DMS79 (cell line): ENCODE measurements at regions not wholly inside any gene's neighbourhood (a gene's known extent, or its start where the extent isn't known, plus 50 kb on each side); places are given as distances from the start of the nearest gene placed in this dataset.

Source experiments
- DNase-seq: peaks from one replicate; lab custom pipeline; 2025; lab: John Stamatoyannopoulos, UW

DNA sequence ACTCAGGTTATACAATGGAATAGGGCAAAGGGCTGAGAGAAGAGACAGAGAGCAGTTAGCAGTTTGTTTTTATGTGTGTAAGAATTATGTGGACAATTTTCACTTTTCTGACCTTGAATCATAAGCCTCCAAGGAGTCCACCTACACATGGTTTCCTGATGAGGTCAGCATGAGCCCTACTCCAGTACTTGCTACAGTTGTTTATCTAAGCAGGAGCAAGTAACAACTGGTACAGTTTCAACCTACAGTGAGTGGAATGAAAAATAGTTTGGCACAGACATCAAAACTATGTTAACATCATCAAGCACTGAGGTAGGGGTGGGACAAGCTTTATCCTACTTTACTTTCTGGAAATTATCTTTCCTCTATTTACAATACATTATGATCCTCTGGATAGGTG lies 426.7 kb upstream of the ID4 start:
- DNase-seq = no peak

DNA sequence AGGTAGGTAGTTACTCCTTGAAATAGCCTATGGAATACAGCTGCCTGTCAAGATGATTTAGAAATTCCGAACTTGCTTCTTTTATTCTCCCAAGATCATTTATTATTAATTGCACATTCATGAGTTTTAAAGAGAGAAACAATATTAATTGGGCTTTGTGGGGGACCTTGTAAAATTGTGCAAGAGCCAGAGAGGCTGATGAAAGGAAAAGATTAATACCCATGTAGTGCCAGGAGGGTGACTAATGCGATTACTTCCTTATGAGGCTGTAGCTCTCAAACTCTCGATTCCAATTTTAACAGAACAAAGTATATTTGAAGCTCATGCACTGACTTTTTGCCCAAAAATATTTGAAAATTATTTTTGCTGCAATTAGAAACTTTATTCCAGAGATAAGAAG lies 423.8 kb upstream of the ID4 start:
- no peak for DNase-seq

DNA sequence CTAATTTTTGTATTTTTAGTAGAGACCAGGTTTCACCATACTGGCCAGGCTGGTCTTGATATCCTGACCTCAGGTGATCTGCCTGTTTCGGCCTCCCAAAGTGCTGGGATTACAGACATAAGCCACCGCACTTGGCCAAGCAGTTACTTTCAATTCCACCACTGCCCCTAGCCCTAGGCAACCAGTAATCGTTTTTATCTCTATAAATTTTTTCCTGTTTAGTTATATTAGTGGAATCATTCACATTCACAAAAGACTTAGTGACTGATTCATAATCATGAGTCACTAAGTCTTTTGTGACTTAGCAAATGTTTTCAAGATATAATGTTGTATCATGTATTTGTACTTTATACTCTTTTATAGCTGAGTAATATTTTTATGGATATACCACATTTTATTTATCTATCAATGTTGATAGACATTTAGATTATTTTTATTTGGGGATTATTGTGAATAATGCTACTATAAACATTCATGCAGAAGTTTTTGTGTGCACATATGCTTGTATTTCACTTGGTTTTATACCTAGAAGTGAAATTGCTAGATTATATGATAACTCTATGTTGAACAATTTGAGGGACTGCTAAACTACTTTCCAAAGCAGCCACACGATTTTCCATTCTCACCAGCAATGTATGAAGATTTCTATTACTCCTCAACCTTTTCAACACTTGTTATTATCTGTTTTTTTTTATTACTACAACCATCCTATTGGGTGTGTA lies 421.4 kb upstream of the ID4 start:
- no peak for DNase-seq

DNA sequence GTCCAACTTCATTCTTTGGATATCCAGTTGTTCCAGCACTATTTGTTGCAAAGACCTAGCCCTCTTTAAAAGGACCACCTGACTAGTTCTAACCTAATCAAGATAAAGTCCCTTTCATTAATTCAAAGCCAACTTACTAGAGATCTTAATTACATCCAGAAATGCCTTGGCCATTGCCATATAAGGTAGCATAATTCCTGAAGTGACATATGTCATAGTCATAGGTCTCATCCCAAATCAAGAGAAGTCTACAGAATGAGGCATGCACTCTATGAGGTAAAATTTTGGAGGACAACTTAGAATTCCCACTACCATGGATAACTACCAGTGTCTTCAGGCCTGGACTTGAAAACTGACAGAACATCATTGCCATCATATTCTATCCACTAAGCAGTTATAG lies 420.4 kb upstream of the ID4 start:
- no peak for DNase-seq

DNA sequence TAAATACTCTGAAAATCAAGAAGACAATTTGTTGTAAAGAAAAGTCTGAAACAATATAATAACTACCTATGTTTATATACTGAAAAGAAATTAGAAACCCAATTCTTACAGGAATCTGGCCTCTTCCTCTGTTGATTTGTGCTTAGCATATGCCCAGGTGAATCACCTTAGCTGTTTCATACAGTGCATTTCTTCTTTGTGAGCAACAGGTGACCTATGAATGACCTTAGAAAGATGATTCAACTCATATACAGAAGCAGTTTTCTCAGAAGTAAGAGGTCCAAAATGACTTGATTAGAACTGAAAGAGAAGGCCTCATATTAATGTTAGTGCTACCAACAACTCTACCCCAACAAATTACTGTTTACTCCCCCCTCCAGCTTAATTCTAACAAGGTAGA lies 419.5 kb upstream of the ID4 start:
- DNase-seq = no peak

DNA sequence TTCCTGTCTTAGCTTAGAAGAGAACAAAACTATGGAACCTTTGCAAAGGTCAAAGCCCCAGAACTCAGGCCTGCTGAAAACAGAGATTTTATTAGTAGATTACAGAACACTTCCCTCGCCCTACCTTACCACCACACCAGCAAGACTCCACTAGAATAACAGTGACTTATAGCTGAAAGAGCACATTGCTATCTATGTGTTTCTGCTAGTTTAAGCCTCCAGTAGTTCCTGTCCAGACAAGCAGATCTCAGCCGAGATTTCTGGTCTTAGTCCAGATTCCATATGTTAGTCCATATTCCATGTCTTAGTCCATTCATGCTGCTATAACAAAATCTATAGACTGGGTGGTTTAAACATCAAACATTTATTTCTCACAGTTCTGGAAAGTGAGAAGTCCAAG lies 412.3 kb upstream of the ID4 start:
- DNase-seq = no peak

DNA sequence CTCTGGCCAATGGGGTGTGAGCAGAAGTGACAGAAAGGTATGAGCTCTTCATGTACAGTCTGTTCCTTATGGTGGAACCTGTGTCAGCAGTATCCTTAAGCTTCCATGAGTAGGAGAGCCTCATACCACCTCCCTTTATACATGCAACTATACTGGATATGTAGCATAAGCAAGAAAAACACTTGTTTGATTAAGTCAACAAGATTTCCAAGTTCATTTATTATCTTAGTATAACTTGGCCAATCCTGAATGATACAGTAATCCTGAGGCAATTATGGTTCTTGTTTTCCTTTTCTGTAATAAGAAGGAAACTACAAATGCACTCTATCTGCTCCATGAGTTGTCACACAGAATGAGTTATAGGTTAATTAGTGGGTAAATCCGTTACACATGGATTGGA lies 409.6 kb upstream of the ID4 start:
- no peak for DNase-seq

DNA sequence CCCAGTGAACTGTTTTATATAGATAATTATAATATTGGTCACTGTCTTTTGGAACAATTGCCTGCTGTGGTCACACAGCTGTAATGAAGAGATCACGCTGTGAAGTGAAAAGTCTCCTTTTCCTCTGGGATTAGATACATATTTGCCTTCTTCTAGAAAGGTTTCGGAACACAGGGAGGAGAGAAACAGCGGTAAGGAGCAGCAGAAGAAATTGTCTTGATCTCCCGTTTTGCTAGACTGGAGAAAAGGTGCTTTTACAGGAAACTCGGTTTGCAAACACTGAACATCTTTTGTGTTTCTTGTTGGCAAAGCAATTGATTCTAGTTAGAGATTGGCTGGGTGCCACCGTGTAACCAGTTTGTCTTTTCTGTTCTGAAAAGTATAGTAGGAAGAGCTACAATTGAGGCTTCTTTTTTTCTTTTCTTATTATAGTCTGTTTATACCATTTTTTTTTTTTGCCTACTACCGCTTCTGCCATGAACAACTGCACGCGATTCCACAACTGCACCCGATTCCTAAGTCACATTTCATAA lies 404.1 kb upstream of the ID4 start:
- DNase-seq = peak; percentile 69

DNA sequence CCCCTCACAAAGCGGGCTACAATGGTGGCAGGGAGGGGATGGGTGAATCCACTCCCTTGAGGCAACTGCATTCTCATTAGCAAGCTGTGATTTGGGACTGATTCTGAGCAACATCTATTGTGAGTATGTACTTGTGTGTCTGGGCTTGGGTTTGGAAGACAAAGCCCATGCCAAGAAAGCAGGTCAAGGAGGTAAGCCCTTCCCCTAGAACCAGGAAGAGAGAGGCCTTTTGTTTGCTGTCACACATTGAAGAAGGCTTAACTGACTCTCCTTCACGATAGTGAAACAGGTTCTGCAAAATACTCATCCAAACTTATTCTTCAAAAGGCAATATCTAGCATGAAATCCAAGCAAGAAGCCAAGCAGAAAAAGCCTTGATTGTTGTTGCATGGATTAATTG lies 403.1 kb upstream of the ID4 start:
- DNase-seq = peak; percentile 89

DNA sequence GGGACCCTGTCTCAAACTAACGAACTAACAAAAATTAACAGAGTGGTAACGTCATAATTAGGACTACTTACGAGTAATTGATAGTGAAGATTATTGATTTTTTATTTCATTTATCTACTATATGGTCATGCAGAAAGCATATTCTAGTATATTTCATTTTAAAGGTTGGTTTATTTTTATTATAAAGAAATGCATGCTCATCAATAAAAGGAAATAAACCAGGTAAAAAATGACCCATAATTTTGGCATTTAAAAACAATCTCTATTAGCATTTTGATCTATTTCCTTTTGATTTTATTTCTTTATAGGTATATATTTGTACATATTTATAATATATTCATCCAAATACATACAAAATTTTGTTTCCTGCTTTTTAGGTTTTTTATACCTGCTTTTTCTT lies 401.4 kb upstream of the ID4 start:
- DNase-seq = no peak

DNA sequence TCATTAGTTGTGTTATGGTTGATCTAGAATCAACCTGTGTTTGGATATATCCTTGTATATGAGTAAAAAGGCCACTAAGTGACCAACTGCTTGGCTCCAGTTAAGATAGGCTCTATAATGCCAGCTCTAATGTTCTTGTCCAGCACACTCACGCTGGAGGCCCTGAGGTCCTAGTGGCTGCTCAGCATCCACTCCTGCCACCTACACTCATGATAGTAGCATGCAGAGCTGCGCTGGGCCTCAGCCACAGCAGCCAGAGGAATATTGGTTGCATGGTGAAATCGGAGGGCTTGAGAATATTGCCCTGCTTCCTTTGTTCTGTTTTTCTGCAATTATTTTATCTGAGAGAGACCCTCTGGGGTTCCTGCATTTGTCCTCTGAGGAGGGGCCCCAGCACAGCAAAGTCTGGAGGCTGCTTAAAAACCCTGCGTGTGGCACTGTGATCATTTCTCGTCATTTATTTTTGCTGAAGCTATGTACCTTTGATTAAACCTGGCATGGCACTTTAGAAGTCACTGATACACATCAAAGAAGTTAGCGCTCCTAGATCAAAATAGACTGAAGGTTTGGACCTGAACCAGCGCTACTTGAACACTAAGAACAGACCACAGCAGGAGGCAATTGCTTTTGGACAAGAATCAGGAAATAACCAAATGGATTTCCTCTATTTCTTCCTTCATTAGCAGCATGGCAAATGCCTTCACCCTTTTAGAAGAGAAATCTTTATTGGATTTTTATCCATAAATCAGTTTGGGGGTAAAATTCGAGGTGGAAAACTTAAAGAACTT lies 398.4 kb upstream of the ID4 start:
- DNase-seq = peak; percentile 68

DNA sequence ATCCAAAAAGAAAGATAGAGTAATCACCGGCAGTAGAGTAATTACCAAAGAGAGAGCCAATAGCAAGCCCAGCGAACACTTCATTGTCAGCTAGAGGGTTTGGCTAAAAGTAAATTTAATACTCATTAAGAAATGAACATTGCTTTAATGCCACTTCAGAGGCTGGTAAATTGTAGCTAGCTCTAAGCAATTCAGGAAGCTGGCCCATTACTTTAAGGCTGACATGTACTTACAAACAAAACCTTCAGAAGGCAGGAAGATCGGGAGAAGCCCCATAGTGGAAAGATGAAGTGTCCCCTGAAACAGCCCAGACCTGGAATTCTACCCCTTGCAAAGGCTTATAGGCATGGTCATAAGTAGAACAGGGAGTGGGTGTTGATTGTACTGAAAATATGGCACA lies 396.6 kb upstream of the ID4 start:
- peak; percentile 87 for DNase-seq

DNA sequence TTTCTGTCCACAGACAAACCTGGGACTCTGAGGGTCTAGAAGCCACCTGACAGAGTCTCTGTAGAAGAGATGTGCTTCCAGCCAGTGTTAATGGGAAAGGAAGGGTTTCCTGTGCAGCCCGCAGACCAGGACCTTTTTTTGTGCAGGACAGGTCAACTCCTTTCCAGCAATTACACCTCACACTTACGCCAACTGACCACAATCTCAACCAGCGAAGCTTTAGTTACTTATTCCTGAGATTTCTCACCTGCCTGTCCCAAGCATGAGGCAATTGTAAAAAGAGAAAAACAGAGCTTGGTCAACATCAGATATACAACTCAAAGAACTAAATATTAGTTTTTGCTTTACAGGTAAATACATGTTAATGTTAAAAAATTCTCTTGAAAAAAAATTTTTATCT lies 393.8 kb upstream of the ID4 start:
- no peak for DNase-seq

DNA sequence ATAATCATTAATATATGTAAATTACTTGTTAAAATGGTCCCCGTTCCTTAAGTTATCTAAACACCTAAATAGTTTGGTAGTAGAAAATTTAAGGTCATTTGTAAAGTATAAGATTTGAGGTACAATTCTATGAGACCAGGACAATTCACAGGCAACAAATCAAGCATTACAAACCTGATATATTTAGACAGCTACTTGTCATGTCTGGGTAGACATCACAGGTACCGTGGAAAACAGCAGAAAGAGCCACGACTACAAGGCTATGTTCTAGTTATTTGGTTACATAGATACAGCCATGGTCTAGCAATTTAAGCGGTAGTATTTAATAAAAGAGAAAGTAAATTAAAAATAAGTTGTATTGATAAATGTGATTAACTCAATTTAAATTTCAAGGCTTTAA lies 393.1 kb upstream of the ID4 start:
- DNase-seq = no peak

DNA sequence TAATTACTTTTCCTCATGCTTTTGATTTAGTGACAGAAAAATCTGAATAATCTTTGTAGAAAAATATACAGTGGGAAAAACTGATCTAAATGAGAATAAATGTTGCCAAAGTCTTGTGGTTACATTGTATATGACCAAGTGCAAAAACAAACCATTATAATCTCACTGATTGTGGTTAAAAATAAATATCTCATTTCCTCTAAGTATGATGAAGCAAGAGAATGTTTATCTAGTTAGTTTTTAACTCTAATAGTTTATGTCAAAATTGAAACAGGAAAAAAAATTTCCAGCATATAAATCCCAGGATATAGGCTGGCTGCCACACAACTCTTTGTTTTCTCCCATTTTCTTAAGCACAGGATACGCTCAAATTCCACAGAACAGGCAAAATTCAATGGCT lies 392.7 kb upstream of the ID4 start:
- no peak for DNase-seq

DNA sequence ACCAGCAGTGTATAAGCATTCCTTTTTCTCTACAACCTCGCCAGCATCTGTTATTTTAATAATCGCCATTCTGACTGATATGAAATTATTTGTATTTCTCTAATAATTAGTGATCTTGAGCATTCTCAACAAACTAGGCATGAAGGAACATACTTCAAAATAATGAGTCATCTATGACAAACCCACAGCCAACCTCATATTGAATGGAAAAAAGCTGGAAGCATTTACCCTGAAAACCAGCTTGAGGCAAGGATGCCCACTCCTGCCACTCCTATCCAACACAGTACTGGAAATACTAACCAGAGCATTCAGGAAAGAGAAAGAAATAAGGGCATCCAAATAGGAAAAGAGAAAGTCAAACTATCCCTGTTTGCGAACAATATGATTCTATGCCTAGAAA lies 390.6 kb upstream of the ID4 start:
- no peak for DNase-seq

DNA sequence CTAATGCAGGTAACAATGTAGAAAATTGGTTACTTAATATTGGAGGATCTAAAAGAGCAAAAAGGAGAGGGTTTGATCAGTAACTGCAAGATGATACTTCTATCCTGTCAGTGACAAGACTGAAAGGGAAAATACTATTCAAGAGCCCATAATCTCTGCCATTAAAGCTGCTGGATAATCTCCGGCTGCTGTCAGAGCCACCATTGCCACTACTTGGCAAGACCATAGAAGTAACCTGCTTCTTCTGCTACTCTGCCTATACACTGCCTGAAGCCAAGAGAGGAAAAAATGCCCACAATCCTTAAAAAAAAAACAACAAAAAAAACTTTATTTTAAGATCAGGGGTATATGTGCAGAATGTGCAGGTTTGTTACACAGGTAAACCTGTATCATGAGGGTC lies 386.5 kb upstream of the ID4 start:
- no peak for DNase-seq

DNA sequence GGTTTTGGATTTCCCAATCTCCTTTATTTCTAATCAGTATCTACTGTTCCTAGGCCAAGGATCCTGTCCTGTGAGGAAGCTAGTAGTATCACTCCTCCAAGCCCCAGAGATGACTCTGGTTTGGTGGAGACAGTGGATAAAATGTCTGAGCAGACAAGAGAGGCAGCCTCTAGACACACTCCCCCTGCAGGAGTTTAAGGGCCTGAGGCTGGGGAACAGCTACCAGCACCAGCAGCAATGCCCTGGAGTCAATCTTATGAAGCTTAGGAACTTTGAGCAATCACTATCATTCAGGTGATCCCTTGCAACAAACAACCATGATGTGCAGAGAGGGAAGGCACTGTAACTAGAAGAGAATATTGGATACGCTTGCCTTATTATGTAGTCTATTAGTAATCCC lies 384.7 kb upstream of the ID4 start:
- no peak for DNase-seq

DNA sequence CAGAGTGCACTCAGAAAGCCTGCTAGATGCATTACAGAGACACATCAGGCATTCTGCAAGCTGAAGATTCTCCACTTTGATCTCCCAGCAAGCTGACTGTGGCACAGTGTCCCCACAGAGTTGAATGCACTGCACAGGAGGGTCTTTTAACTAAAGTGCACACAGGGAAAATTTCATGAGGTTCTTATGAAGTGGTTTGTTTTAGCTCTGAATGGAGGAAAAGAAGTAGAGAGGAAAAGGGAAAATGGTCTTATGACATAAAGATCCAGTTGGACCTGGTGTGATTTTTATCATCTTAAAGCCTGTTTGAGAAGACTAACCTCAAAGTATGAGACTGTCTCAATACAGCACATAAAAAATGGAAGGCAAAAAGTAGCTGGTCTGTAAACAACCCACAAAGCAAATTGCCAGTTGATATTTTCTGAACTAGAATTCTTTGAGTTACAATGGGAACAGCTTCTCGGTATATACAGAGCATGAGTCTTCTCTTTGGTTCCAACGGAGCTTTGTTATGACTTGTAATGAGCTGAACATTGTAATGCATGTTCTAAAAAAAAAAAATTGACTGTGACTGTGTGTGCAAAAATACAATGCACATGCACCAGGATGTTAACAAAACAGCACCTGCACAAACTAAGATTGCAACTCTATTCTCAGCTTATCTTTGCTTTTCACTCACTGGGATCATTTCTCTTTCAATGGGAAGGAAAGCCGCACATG lies 383.0 kb upstream of the ID4 start:
- DNase-seq = no peak

DNA sequence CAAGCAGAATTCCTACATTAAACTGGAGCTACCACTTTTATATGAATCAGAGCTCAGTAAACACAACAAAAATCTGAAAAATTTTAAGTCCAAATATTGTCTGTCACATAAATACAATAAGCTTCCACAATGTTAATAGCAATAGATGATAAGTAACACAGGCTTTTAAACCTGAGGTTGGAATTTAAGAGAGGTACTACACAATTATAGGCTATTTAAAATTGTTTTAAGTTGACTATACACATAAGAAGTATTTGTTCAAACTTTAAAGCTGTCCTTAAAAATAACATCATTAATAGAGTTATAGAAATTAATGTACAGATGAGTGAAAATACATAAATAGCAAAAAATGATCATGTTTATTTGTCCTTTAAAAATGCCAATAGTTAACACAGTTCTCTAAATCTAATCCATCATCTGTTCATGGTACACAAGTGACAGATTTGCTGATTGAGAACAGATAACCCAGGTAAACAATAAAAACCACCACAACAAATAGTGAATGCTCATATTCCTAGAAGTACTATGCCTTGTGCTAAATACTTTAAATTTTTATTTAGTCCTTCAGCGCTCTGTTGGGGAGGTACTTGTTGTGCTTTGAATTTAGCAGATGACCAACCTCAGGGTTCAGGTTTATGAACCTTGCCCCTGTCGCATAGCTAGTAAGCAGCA lies 382.3 kb upstream of the ID4 start:
- no peak for DNase-seq

DNA sequence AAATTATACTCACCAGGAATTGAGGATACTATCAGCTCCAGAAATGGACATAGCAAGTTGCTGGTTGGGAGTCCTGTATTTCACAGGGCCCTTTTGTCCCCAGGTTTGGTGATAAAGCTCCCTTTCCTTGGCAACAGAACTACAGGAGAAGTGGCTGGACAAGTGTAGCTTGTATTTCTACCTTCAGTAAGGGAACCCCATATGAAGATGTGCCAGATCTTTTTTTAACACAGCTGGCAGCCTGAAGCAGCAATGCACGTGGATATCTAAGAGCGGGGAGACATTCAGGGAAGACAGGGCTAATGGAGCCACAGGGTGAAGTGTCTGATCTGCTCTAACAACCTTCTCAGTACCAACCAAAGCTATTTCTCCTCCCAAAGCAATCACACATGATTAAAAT lies 373.9 kb upstream of the ID4 start:
- no peak for DNase-seq

DNA sequence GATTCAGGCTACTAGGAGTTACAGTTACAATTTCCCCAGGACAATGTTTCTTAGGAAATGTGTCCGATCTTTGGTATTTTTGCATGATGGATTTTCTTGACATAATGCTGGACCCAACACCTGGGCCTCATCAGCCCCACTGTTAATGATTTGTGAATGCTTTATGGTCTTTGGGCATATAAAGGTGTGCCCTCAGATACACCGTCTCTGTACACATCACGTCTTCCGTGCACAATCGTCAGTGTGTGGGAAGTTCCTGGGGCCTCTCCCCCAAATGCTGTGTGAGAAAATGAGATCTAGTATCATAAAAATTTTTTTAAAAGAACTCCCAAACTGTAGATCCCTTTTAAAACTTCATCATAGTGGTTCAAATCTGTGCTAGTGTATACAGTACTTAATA lies 373.2 kb upstream of the ID4 start:
- no peak for DNase-seq
